ENCODE measurements at regions not wholly inside any gene's neighbourhood (a gene's known extent, or its start where the extent isn't known, plus 50 kb on each side); places are given as distances from the start of the nearest gene placed in this dataset.
A peak's percentile ranks its signal among the peaks of the same experiment; 100 is the strongest.

DNA sequence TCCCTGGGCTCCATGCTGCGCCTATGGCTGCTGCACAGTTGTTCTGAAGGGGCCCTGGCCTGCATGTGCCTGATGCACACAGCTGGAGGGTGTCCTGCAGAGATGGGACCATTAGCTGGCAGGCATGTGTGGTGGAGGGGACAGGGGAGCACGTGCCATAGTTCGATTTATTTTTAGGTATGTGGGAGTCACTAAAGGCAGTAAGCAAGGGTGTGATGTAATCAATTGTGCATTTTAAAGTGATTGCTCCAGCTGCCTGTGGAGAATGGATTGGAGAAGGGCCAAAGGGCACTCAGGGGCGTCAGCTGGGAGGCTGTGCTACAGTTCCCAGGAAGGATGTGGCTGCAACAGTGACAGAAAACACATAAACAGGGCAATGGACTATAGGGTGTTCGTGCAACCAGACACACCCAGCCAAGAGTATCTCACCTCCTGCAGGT lies 205.1 kb downstream of the ARL4C start:
- Histone ChIP-seq H3K27ac (ENCODE audit: low read depth, low read length, poor library complexity, severe bottlenecking) (no peak overlapping the region), H3K4me3 (ENCODE audit: low read depth, low read length, poor library complexity, severe bottlenecking) (no peak overlapping the region), H3K27me3 (replicated peaks; ENCODE audit: insufficient read depth, low read depth, low read length, poor library complexity) (no peaks in the 10 kb centered on the region), H3K36me3 (ENCODE audit: insufficient read depth, low read length, poor library complexity, severe bottlenecking) (no peaks in the 10 kb centered on the region), H3K4me1 (ENCODE audit: insufficient read depth, low read length, poor library complexity, severe bottlenecking) (no peaks in the 10 kb centered on the region), H3K9me3 (ENCODE audit: low read depth, low read length, poor library complexity, severe bottlenecking) (no peaks in the 10 kb centered on the region)
- peak; percentile 23 for DNase-seq (ENCODE audit: low spot score)
- TF ChIP-seq, protein P1, sequence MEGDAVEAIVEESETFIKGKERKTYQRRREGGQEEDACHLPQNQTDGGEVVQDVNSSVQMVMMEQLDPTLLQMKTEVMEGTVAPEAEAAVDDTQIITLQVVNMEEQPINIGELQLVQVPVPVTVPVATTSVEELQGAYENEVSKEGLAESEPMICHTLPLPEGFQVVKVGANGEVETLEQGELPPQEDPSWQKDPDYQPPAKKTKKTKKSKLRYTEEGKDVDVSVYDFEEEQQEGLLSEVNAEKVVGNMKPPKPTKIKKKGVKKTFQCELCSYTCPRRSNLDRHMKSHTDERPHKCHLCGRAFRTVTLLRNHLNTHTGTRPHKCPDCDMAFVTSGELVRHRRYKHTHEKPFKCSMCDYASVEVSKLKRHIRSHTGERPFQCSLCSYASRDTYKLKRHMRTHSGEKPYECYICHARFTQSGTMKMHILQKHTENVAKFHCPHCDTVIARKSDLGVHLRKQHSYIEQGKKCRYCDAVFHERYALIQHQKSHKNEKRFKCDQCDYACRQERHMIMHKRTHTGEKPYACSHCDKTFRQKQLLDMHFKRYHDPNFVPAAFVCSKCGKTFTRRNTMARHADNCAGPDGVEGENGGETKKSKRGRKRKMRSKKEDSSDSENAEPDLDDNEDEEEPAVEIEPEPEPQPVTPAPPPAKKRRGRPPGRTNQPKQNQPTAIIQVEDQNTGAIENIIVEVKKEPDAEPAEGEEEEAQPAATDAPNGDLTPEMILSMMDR (conservative IDR thresholded peaks at IDR 0.05; ENCODE audit: low read depth, low read length) = no peak
- TF ChIP-seq EZH2 (IDR thresholded peaks at IDR 0.05; ENCODE audit: borderline replicate concordance, low read depth, low read length, poor library complexity, severe bottlenecking) = no peak
- ChIA-PET POLR2A (ENCODE audit: low non-redundant PET) (no interaction called here), CTCF (interaction anchor here (0.9 kb wide), 1 partner anchor 205 kb away, joined by 3 read pairs; the partner anchor contains the start of gene ARL4C)
- no TSS peak for BruUV-seq (replicated peaks)
- intact Hi-C loops (cut with micrococcal nuclease; ENCODE audit: unreplicated experiment) = no loop called here

DNA sequence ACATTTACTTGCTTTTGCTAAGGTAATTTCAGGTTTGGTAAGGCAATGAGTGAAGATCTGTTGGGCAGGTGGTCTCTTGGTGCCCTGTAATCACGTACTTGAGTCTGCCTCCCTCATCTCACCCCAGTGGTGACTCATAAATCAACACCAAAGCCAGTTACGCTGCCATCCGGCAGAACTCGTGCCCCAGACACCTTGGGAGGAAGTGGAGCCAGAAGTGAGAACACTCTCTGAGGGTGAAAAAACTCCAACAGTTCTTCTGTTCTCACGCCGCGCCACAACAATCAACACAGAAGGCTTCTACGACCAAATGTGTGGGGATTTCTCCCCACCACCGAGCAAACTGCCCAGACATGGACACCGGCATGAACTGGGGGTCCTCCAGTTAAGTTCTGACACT lies 206.2 kb downstream of the ARL4C start:
- no peak for DNase-seq (ENCODE audit: low spot score)
- CTCF ChIA-PET = no interaction called here
- intact Hi-C loops (cut with micrococcal nuclease; ENCODE audit: unreplicated experiment) = no loop called here
- Histone ChIP-seq H3K4me1 (ENCODE audit: insufficient read depth, low read length, poor library complexity, severe bottlenecking) (no peaks in the 10 kb centered on the region), H3K27me3 (replicated peaks; ENCODE audit: insufficient read depth, low read depth, low read length, poor library complexity) (no peaks in the 10 kb centered on the region), H3K27ac (ENCODE audit: low read depth, low read length, poor library complexity, severe bottlenecking) (no peak overlapping the region), H3K36me3 (ENCODE audit: insufficient read depth, low read length, poor library complexity, severe bottlenecking) (no peaks in the 10 kb centered on the region), H3K4me3 (ENCODE audit: low read depth, low read length, poor library complexity, severe bottlenecking) (no peak overlapping the region), H3K9me3 (ENCODE audit: low read depth, low read length, poor library complexity, severe bottlenecking) (no peaks in the 10 kb centered on the region)
- BruUV-seq (replicated peaks) = no TSS peak
- POLR2A ChIA-PET (ENCODE audit: low non-redundant PET) = no interaction called here
- TF ChIP-seq EZH2 (IDR thresholded peaks at IDR 0.05; ENCODE audit: borderline replicate concordance, low read depth, low read length, poor library complexity, severe bottlenecking) = no peak
- TF ChIP-seq, protein P1 (conservative IDR thresholded peaks at IDR 0.05; ENCODE audit: low read depth, low read length) = no peak

DNA sequence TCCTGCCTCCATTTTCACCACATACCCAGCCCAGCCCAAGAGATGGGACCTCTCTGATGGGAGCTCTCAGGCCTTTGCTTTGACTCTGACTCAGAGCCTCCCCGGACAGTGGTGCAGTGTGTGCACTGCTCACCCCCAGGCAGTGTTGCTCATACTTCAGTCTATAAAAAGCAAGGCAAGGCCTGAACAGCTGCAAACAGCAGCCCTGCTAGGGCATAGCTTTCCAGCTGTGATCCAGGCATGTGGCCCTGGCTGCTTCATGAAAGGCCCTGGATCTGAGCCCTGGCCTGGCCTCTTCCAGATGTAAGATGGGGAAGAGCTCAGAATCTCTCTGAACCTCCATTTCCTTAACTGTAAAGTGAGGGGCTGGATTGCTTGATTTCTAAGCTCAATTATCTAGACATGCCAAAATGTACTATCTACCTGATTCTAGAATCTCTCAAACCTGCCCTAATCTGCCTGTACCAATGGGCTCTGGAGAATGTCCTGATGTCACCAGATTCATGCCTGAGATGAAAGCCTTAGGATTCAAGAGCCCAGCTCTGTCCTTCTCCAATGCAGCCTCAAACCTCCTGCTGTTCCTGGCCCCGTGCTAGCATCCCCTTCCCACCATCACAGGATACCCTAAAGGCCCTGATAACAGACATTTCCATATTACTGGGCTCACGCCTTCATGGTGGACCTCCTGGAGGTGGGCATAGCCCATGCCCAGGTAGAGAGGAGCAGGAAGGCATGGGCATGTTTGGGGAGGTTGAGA lies 206.9 kb downstream of the ARL4C start:
- H3K4me1 ChIP-seq (ENCODE audit: insufficient read depth, low read length, poor library complexity, severe bottlenecking) = no peaks in the 10 kb centered on the region
- no peaks in the 10 kb centered on the region for H3K36me3 ChIP-seq (ENCODE audit: insufficient read depth, low read length, poor library complexity, severe bottlenecking)
- ChIA-PET CTCF (interaction anchor here (0.8 to 1.6 kb wide), 4 partner anchors 157 to 255 kb away, joined by 3 to 5 read pairs (median 3); partner anchors contain the start of gene ARL4C), POLR2A (ENCODE audit: low non-redundant PET) (no interaction called here)
- no peaks in the 10 kb centered on the region for H3K9me3 ChIP-seq (ENCODE audit: low read depth, low read length, poor library complexity, severe bottlenecking)
- H3K4me3 ChIP-seq (ENCODE audit: low read depth, low read length, poor library complexity, severe bottlenecking) = no peak overlapping the region
- H3K27ac ChIP-seq (ENCODE audit: low read depth, low read length, poor library complexity, severe bottlenecking) = no peak overlapping the region
- no peaks in the 10 kb centered on the region for H3K27me3 ChIP-seq (replicated peaks; ENCODE audit: insufficient read depth, low read depth, low read length, poor library complexity)
- no peak for DNase-seq (ENCODE audit: low spot score)
- TF ChIP-seq EZH2 (IDR thresholded peaks at IDR 0.05; ENCODE audit: borderline replicate concordance, low read depth, low read length, poor library complexity, severe bottlenecking) = no peak
- TF ChIP-seq, protein P1 (conservative IDR thresholded peaks at IDR 0.05; ENCODE audit: low read depth, low read length) = no peak
- intact Hi-C loops (cut with micrococcal nuclease; ENCODE audit: unreplicated experiment) = loop anchor here (1.0 to 10.0 kb wide), 5 partner anchors 153 to 827 kb away; no protein-coding TSS in a partner anchor
- BruUV-seq (replicated peaks) = no TSS peak
